ENCODE measurements at regions not wholly inside any gene's neighbourhood (a gene's known extent, or its start where the extent isn't known, plus 50 kb on each side); places are given as distances from the start of the nearest gene placed in this dataset.

- H3K36me3 Mint-ChIP-seq (ENCODE audit: insufficient read depth): no peaks in the 10 kb centered on the region
- no peak overlapping the region for H3K4me3 Mint-ChIP-seq (ENCODE audit: low read depth)
- no peaks in the 10 kb centered on the region for H3K27me3 Mint-ChIP-seq
- no peak overlapping the region for H3K27ac Mint-ChIP-seq
- no peaks in the 10 kb centered on the region for H3K9me3 Mint-ChIP-seq (ENCODE audit: low read depth)
- no peak for TF ChIP-seq CTCF (IDR thresholded peaks at IDR 0.05; ENCODE audit: unreplicated experiment)
- H3K4me1 Mint-ChIP-seq (ENCODE audit: low read depth): no peaks in the 10 kb centered on the region
- DNase-seq (ENCODE audit: low spot score, unreplicated experiment): no peak
Observed at GRCh38 chr12:76713130-76713529, 50.8 kb upstream of the ZDHHC17 start.

- Mint-ChIP-seq H3K36me3 (ENCODE audit: insufficient read depth) (no peaks in the 10 kb centered on the region), H3K27ac (no peak overlapping the region), H3K9me3 (ENCODE audit: low read depth) (no peaks in the 10 kb centered on the region), H3K27me3 (no peaks in the 10 kb centered on the region), H3K4me3 (ENCODE audit: low read depth) (no peak overlapping the region), H3K4me1 (ENCODE audit: low read depth) (no peaks in the 10 kb centered on the region)
- TF ChIP-seq CTCF (IDR thresholded peaks at IDR 0.05; ENCODE audit: unreplicated experiment): no peak
- no peak for DNase-seq (ENCODE audit: low spot score, unreplicated experiment)
Observed at GRCh38 chr12:76713986-76714385, 49.9 kb upstream of the ZDHHC17 start.
